A549 (cell line): ENCODE measurements at regions not wholly inside any gene's neighbourhood (a gene's known extent, or its start where the extent isn't known, plus 50 kb on each side); places are given as distances from the start of the nearest gene placed in this dataset.

ENCODE experiments used
- ATAC-seq, 2 experiments: fragments of 200-7000 bp in 1 of 2; fragments of >200 bp in 1 of 2; cut with Nextera tagmentation in 1 of 2; cut with Tn5 transposase in 1 of 2; 3 replicates each; pipeline versions ENCODE4 v1.8.0 to v1.9.1; 2018 to 2020; ENCODE audit warnings: mild to moderate bottlenecking in 1 of 2, moderate library complexity in 1 of 2
- CTCF ChIA-PET: fragments of 300-600 bp; sonication (Branson Sonifier 250); formaldehyde crosslinking; extraction: SDS; loops from one replicate; lab custom pipeline; 2021; ENCODE audit warnings: antibody characterized with exemption, inconsistent platforms; lab: Yijun Ruan, JAX
- POLR2A ChIA-PET: fragments of 350-600 bp; formaldehyde crosslinking; extraction: SDS; loops from one replicate; lab custom pipeline; 2021; ENCODE audit warnings: antibody characterized with exemption, inconsistent platforms; lab: Yijun Ruan, JAX
- DNase-seq, 2 experiments: peaks; one replicate each; pipeline versions ENCODE4 v3.0.0 to v3.0.0-alpha.2; 2011 to 2016; ENCODE audit warnings: low read depth in 1 of 2, low spot score in 1 of 2
- FAIRE-seq: peaks from 2 replicates; lab custom pipeline; 2011; peaks lifted over from hg19 to GRCh38; lab: Jason Lieb, UNC
- H3K27ac ChIP-seq, 2 experiments: fragments of >200 bp; sonication (Bioruptor Twin); formaldehyde crosslinking; 3 replicates each; pipeline ENCODE4 v1.5.1; 2016 to 2017
- H3K4me1 ChIP-seq: fragments of >200 bp; sonication (Bioruptor Twin); formaldehyde crosslinking; 3 replicates; pipeline ENCODE4 v1.6.1; 2016
- H3K4me2 ChIP-seq: fragments of >200 bp; sonication (Bioruptor Twin); formaldehyde crosslinking; 3 replicates; pipeline ENCODE4 v1.6.1; 2016
- H3K4me3 ChIP-seq: fragments of >200 bp; sonication (Bioruptor Twin); formaldehyde crosslinking; 3 replicates; pipeline ENCODE4 v1.5.1; 2016
- H3K9me3 ChIP-seq: fragments of >200 bp; sonication (Bioruptor Twin); formaldehyde crosslinking; 3 replicates; pipeline ENCODE4 v1.6.1; 2016
- BHLHE40 ChIP-seq: IDR thresholded peaks from 2 replicates; pipeline ENCODE4 v1.6.1; 2012; ENCODE audit warnings: low read depth, low read length, inconsistent platforms
- CEBPB ChIP-seq, 2 experiments: fragments of >200 bp in 1 of 2; sonication (Bioruptor Twin) in 1 of 2; formaldehyde crosslinking in 1 of 2; IDR thresholded peaks; 2 replicates each; pipeline ENCODE4 v1.6.1; 2012 to 2016
- E2F6 ChIP-seq: IDR thresholded peaks from 2 replicates; pipeline ENCODE4 v1.6.1; 2012; ENCODE audit warnings: low read depth, borderline replicate concordance
- EHF ChIP-seq: fragments of 250-450 bp; sonication (Bioruptor Pico); IDR thresholded peaks from 2 replicates; pipeline ENCODE4 v1.5.0; 2020; ENCODE audit warnings: mild to moderate bottlenecking
- ELK1 ChIP-seq: fragments of 150-350 bp; IDR thresholded peaks from 2 replicates; pipeline ENCODE4 v1.6.1; 2014; ENCODE audit warnings: low read depth, mild to moderate bottlenecking, low read length
- EP300 ChIP-seq, 2 experiments: fragments of >200 bp; sonication (Bioruptor Twin); formaldehyde crosslinking; IDR thresholded peaks; 2 replicates in 1 of 2; 3 replicates in 1 of 2; pipeline ENCODE4 v1.6.1; 2016 to 2017
- ESRRA ChIP-seq: fragments of 150-350 bp; IDR thresholded peaks from 2 replicates; pipeline ENCODE4 v1.6.1; 2014; ENCODE audit warnings: mild to moderate bottlenecking, low read length, borderline replicate concordance
- HEYL ChIP-seq: fragments of 250-450 bp; sonication (Bioruptor Pico); IDR thresholded peaks from 2 replicates; pipeline ENCODE4 v1.8.0; 2021; ENCODE audit warnings: mild to moderate bottlenecking, moderate library complexity
- HMGXB4 ChIP-seq: fragments of 250-450 bp; sonication (Bioruptor Pico); IDR thresholded peaks from 2 replicates; pipeline ENCODE4 v1.5.0; 2021; ENCODE audit warnings: mild to moderate bottlenecking, moderate library complexity, borderline replicate concordance
- HOXB5 ChIP-seq: fragments of 250-450 bp; sonication (Bioruptor Pico); IDR thresholded peaks from 2 replicates; pipeline ENCODE4 v1.5.0; 2020; ENCODE audit warnings: mild to moderate bottlenecking, moderate library complexity
- KDM5A ChIP-seq: fragments of 200-600 bp; sonication (generic); IDR thresholded peaks from 2 replicates; pipeline ENCODE4 v1.6.1; 2016; ENCODE audit warnings: antibody characterized with exemption, mild to moderate bottlenecking
- MAX ChIP-seq: IDR thresholded peaks from 2 replicates; pipeline ENCODE4 v1.6.1; 2012
- MYC ChIP-seq: IDR thresholded peaks from 2 replicates; pipeline ENCODE4 v1.6.1; 2012; ENCODE audit warnings: mild to moderate bottlenecking, inconsistent platforms, low read length, improper control_type of control experiment, borderline replicate concordance
- NPAS2 ChIP-seq: fragments of 250-450 bp; sonication (Bioruptor Pico); IDR thresholded peaks from 2 replicates; pipeline ENCODE4 v1.8.0; 2022; ENCODE audit warnings: mild to moderate bottlenecking, moderate library complexity, borderline replicate concordance
- PBX3 ChIP-seq: IDR thresholded peaks from 2 replicates; pipeline ENCODE4 v1.6.1; 2012
- POLR2AphosphoS2 ChIP-seq: conservative IDR thresholded peaks from 2 replicates; pipeline ENCODE4 v1.6.1; 2012; ENCODE audit warnings: low read length, improper control_type of control experiment, inconsistent platforms
- RCOR1 ChIP-seq: fragments of 150-350 bp; IDR thresholded peaks from 2 replicates; pipeline ENCODE4 v1.6.1; 2014; ENCODE audit warnings: antibody characterized with exemption, low read length, low read depth
- TP53 ChIP-seq: fragments of 250-450 bp; sonication (Bioruptor Pico); IDR thresholded peaks from 2 replicates; pipeline ENCODE4 v1.5.0; 2021; ENCODE audit warnings: mild to moderate bottlenecking, moderate library complexity
- WGBS: methylation state at CpG from one replicate; pipeline ENCODE4 v1.1.6; 2017; ENCODE audit errors: missing lambda C conversion rate; 5-methylcytosine and 5-hydroxymethylcytosine counted together
- TF ChIP-seq, protein P1 (sequence below): fragments of 250-450 bp; sonication (Bioruptor Pico); IDR thresholded peaks from 2 replicates; pipeline ENCODE4 v1.5.0; 2020; ENCODE audit warnings: low read depth, mild to moderate bottlenecking, moderate library complexity

DNA sequence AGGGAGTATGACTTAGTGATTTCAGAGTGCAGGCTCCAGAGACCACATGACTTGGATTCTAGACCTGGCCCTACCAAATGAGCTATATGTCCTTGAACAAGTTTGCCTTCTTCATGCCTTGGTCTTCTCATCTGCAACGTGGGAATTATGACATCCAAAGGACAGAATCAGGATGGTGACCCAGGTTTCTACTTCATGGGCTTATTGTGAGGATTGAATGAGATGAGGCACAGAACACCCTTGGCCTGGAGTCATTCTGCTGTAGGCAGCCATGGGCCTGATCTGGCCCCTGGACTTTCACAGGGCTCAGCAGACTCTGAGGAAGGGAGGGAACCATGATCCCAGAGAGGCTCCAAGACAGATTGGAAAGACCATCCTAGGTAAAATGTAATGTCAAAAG lies 85.6 kb upstream of the HAAO start:
- H3K4me1 ChIP-seq: no peaks in the 10 kb centered on the region
- no peak for TF ChIP-seq RCOR1
- TF ChIP-seq NPAS2 (CRISPR knock-in tag): no peak
- TF ChIP-seq, protein P1, sequence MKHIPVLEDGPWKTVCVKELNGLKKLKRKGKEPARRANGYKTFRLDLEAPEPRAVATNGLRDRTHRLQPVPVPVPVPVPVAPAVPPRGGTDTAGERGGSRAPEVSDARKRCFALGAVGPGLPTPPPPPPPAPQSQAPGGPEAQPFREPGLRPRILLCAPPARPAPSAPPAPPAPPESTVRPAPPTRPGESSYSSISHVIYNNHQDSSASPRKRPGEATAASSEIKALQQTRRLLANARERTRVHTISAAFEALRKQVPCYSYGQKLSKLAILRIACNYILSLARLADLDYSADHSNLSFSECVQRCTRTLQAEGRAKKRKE (CRISPR knock-in tag): no peak
- no peak for TF ChIP-seq BHLHE40
- no peak for TF ChIP-seq KDM5A
- TF ChIP-seq ELK1: no peak
- no peak for TF ChIP-seq MYC
- no peak for TF ChIP-seq TP53 (CRISPR knock-in tag)
- no peak for TF ChIP-seq HOXB5 (CRISPR knock-in tag)
- no peak for TF ChIP-seq PBX3
- no peak for TF ChIP-seq ESRRA
- TF ChIP-seq POLR2AphosphoS2: no peak
- H3K9me3 ChIP-seq: no peaks in the 10 kb centered on the region
- ChIA-PET CTCF (interaction anchor here (1.0 to 11.1 kb wide), 4 partner anchors 20 to 68 kb away, joined by 3 to 59 read pairs (median 4); no protein-coding TSS in a partner anchor), POLR2A (no interaction called here)
- H3K4me3 ChIP-seq: no peak overlapping the region
- no peak overlapping the region for H3K4me2 ChIP-seq
- ATAC-seq (no peak), FAIRE-seq (no peak), DNase-seq (no peak)
- 48% methylated on average over 1 of the region's 1 CpG for WGBS
- no peak overlapping the region for H3K27ac ChIP-seq

DNA sequence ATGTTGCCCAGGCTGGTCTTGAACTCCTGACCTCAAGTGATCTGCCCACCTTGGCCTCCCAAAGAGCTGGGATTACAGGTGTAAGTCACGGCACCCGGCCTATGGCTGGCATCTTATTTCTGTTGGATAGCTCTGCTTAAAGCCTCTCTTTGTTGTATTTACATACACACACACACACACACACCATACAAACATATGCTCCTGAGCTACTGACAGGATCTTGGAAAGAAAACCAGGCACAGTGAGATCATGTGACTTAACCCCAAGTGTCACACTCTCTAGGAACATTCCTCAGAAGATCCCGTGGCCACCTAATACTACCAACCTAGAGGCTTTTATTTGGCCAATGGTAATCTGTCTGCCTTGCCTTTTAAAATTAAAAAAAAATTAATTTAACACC lies 85.1 kb upstream of the HAAO start:
- ChIA-PET POLR2A (no interaction called here), CTCF (interaction anchor here (0.7 to 11.1 kb wide), 4 partner anchors 19 to 607 kb away, joined by 3 to 59 read pairs (median 4); no protein-coding TSS in a partner anchor)
- ATAC-seq (no peak), DNase-seq (no peak), FAIRE-seq (no peak)
- TF ChIP-seq CEBPB (IDR thresholded peaks at IDR 0.05) (no peak), HEYL (no peak), MAX (no peak), E2F6 (no peak), HOXB5 (CRISPR knock-in tag) (no peak), EP300 (IDR thresholded peaks at IDR 0.05) (no peak), HMGXB4 (CRISPR knock-in tag) (no peak), EHF (CRISPR knock-in tag) (no peak)
- no peaks in the 10 kb centered on the region for H3K9me3 ChIP-seq
- no peak overlapping the region for H3K4me3 ChIP-seq
- no peak overlapping the region for H3K27ac ChIP-seq
- no peaks in the 10 kb centered on the region for H3K4me1 ChIP-seq
- H3K4me2 ChIP-seq: no peak overlapping the region
- WGBS: 94% methylated on average over 3 of the region's 3 CpGs
